ENCODE measurements at regions not wholly inside any gene's neighbourhood (a gene's known extent, or its start where the extent isn't known, plus 50 kb on each side); places are given as distances from the start of the nearest gene placed in this dataset.

- TF ChIP-seq PPARA (CRISPR knock-in tag; IDR thresholded peaks at IDR 0.05; ENCODE audit: borderline replicate concordance) (no peak), ESRRG (CRISPR knock-in tag; IDR thresholded peaks at IDR 0.05) (no peak), ZNF8 (CRISPR knock-in tag; IDR thresholded peaks at IDR 0.05) (no peak), TCF4 (CRISPR knock-in tag; IDR thresholded peaks at IDR 0.05; ENCODE audit: borderline replicate concordance) (no peak), ZC3H10 (CRISPR knock-in tag; IDR thresholded peaks at IDR 0.05) (no peak)
- ATAC-seq, result no peak
Measured at GRCh38 chr6:164832410-164832809, 477.0 kb downstream of the C6orf118 start.

DNA sequence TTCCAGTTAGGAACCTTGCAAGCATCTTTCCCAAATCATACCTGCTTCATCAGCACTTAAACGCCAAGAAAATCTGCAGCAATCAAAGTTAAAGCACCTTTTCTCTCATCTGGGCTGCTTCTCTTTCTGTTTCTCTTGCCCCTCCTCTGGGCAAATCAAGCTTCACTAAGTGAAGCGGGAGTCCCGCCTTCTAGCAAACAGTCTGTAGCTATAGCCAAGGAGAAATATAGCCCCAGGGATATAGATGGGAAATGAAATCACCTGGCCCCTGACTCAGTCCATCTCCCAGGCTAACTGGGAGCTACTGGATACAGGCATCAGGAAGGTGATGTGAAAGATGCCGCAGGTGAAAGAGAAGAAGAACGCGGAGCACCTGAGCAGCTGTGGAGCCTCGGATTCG is 481.9 kb downstream of the C6orf118 start:
- TF ChIP-seq TOX (CRISPR knock-in tag; IDR thresholded peaks at IDR 0.05; ENCODE audit: borderline replicate concordance) (no peak), ZNF565 (CRISPR knock-in tag; conservative IDR thresholded peaks at IDR 0.05; ENCODE audit: low read depth) (no peak), ZNF70 (CRISPR knock-in tag; IDR thresholded peaks at IDR 0.05) (no peak), OSR1 (CRISPR knock-in tag; IDR thresholded peaks at IDR 0.05) (no peak), ZFP30 (CRISPR knock-in tag; IDR thresholded peaks at IDR 0.05) (no peak), GLIS3 (CRISPR knock-in tag; IDR thresholded peaks at IDR 0.05) (no peak), CREB5 (CRISPR knock-in tag; IDR thresholded peaks at IDR 0.05; ENCODE audit: low read depth) (no peak), RARB (CRISPR knock-in tag; IDR thresholded peaks at IDR 0.05) (no peak)
- TF ChIP-seq, protein P1, sequence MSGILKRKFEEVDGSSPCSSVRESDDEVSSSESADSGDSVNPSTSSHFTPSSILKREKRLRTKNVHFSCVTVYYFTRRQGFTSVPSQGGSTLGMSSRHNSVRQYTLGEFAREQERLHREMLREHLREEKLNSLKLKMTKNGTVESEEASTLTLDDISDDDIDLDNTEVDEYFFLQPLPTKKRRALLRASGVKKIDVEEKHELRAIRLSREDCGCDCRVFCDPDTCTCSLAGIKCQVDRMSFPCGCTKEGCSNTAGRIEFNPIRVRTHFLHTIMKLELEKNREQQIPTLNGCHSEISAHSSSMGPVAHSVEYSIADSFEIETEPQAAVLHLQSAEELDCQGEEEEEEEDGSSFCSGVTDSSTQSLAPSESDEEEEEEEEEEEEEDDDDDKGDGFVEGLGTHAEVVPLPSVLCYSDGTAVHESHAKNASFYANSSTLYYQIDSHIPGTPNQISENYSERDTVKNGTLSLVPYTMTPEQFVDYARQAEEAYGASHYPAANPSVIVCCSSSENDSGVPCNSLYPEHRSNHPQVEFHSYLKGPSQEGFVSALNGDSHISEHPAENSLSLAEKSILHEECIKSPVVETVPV (CRISPR knock-in tag; IDR thresholded peaks at IDR 0.05), result no peak
- ATAC-seq, result no peak

DNA sequence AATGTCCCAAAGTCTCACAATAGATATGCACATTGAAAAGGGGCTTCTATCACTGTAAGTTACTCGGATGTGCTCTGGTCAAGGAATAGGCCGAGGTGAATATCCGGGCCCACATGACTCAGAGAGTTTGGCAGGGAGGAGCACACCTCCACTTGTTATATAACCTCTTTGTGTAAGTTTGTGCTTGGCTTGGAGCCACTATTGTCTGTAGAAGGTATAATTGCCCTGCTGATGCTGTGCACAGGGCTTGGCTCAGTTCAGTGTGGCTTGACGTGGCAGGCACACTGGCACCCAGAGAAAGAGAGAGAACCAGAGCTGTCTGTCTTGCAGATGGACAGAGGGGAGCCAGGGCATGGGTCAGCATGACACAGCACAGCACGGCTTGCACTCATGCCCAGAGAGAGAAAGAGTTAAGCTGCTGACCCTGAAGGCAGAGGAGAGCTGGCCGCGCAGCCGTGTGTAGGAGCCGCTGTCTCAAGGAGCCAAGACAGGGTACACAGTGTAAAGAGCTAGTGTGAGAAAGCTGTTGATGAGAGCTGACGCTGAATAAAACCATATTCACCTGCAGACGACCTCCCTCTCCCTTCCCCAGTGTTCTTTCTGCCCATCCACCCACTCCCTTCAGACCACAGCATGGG is 482.5 kb downstream of the C6orf118 start:
- TF ChIP-seq ISL1 (CRISPR knock-in tag; IDR thresholded peaks at IDR 0.05) (no peak), OSR1 (CRISPR knock-in tag; IDR thresholded peaks at IDR 0.05) (no peak), ZNF8 (CRISPR knock-in tag; IDR thresholded peaks at IDR 0.05) (no peak), TSHZ2 (CRISPR knock-in tag; IDR thresholded peaks at IDR 0.05) (no peak), RARB (CRISPR knock-in tag; IDR thresholded peaks at IDR 0.05) (no peak), CREB5 (CRISPR knock-in tag; IDR thresholded peaks at IDR 0.05; ENCODE audit: low read depth) (no peak), ZC3H10 (CRISPR knock-in tag; IDR thresholded peaks at IDR 0.05) (no peak), TCF4 (CRISPR knock-in tag; IDR thresholded peaks at IDR 0.05; ENCODE audit: borderline replicate concordance) (no peak)
- TF ChIP-seq, protein P1 (CRISPR knock-in tag; IDR thresholded peaks at IDR 0.05), result no peak
- ATAC-seq, result no peak

DNA sequence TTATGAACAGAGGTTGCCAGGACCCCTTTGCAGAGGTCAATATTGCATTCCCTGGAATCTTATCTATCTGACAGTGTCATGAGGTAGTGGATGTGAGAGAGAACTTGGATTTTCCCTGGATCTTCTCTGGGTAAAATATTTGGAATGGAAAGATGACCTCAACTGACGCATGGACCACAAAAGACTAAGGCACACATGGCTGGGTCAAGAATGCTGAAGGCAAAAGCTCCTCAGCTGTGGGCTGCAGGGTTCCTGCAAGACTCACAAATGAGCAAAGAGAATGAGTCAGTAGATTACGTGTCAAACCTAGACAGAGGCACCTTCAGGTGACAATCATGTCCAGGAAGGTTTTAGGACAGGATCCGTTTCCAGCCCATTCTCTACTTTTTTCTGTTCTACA is 484.0 kb downstream of the C6orf118 start:
- TF ChIP-seq CSDC2 (CRISPR knock-in tag; IDR thresholded peaks at IDR 0.05), result no peak
- TF ChIP-seq GLIS3 (CRISPR knock-in tag; IDR thresholded peaks at IDR 0.05), result no peak
- no peak for ATAC-seq

- no peak for ATAC-seq
- no peak for TF ChIP-seq PPARA (CRISPR knock-in tag; IDR thresholded peaks at IDR 0.05; ENCODE audit: borderline replicate concordance)
- no peak for TF ChIP-seq ZC3H10 (CRISPR knock-in tag; IDR thresholded peaks at IDR 0.05)
- no peak for TF ChIP-seq ESRRG (CRISPR knock-in tag; IDR thresholded peaks at IDR 0.05)
- TF ChIP-seq TCF4 (CRISPR knock-in tag; IDR thresholded peaks at IDR 0.05; ENCODE audit: borderline replicate concordance), result no peak
- TF ChIP-seq, protein P2, sequence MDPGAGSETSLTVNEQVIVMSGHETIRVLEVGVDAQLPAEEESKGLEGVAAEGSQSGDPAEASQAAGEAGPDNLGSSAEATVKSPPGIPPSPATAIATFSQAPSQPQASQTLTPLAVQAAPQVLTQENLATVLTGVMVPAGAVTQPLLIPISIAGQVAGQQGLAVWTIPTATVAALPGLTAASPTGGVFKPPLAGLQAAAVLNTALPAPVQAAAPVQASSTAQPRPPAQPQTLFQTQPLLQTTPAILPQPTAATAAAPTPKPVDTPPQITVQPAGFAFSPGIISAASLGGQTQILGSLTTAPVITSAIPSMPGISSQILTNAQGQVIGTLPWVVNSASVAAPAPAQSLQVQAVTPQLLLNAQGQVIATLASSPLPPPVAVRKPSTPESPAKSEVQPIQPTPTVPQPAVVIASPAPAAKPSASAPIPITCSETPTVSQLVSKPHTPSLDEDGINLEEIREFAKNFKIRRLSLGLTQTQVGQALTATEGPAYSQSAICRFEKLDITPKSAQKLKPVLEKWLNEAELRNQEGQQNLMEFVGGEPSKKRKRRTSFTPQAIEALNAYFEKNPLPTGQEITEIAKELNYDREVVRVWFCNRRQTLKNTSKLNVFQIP (CRISPR knock-in tag; IDR thresholded peaks at IDR 0.05; ENCODE audit: borderline replicate concordance, low read depth), result no peak
- no peak for TF ChIP-seq ZFP30 (CRISPR knock-in tag; IDR thresholded peaks at IDR 0.05)
- no peak for TF ChIP-seq ZNF8 (CRISPR knock-in tag; IDR thresholded peaks at IDR 0.05)
- no peak for TF ChIP-seq TSHZ2 (CRISPR knock-in tag; IDR thresholded peaks at IDR 0.05)
- TF ChIP-seq TOX (CRISPR knock-in tag; IDR thresholded peaks at IDR 0.05; ENCODE audit: borderline replicate concordance), result no peak
- no peak for TF ChIP-seq ZNF70 (CRISPR knock-in tag; IDR thresholded peaks at IDR 0.05)
- no peak for TF ChIP-seq GLIS3 (CRISPR knock-in tag; IDR thresholded peaks at IDR 0.05)
- no peak for TF ChIP-seq RARB (CRISPR knock-in tag; IDR thresholded peaks at IDR 0.05)
- TF ChIP-seq OSR1 (CRISPR knock-in tag; IDR thresholded peaks at IDR 0.05), result no peak
- no peak for TF ChIP-seq ARNTL (CRISPR knock-in tag; IDR thresholded peaks at IDR 0.05; ENCODE audit: borderline replicate concordance, low read depth)
Measured at GRCh38 chr6:164817662-164818061, 491.7 kb downstream of the C6orf118 start.

All from SK-N-SH treated with all-trans-retinoic acid at 6 μM for 48 hours (cell line).